T47D (cell line): ENCODE measurements at regions not wholly inside any gene's neighbourhood (a gene's known extent, or its start where the extent isn't known, plus 50 kb on each side); places are given as distances from the start of the nearest gene placed in this dataset.
A peak's percentile ranks its signal among the peaks of the same experiment; 100 is the strongest.
"Not testable (repeated sequence)": the region's sequence is repeated elsewhere in the genome, so short reads cannot be mapped to it uniquely, and the experiment has no call there.

ENCODE experiments used
- DNase-seq, 2 experiments: peaks; one replicate each; pipeline versions ENCODE4 v3.0.0 to v3.0.0-alpha.2; 2011 to 2012; ENCODE audit warnings: low read depth in 1 of 2, low spot score in 1 of 2
- JUND ChIP-seq: IDR thresholded peaks from 2 replicates; pipeline ENCODE4 v1.6.1; 2012; ENCODE audit warnings: low read depth
- in situ Hi-C: cut with HindIII; loops from 2 replicates; pipeline ENCODE4 v1.10.0; 2016; ENCODE audit warnings: low sequenced_read_pairs, low pct_unique_long_range_greater_than_20kb

DNA sequence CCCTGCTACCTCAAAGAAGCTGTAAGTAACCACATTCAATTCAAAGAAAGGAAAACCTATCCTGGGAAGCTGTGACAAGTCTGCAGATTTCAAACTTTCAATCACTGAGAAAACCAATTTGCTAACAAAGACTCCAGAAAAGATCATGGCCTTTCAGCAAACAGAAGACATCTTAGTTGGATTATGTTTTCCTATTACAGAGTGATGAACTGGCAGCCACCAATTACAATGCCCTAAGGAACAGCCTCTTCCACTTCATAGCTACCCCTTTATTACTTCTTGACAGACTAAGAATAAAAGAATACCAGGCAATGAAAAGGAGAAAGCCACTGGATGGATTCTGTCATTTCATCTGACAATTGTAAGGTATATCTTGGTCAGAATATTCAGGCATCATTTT is 128.2 kb upstream of the RASEF start:
- DNase-seq = no peak
- in situ Hi-C loops = no loop called here
- no peak for TF ChIP-seq JUND

DNA sequence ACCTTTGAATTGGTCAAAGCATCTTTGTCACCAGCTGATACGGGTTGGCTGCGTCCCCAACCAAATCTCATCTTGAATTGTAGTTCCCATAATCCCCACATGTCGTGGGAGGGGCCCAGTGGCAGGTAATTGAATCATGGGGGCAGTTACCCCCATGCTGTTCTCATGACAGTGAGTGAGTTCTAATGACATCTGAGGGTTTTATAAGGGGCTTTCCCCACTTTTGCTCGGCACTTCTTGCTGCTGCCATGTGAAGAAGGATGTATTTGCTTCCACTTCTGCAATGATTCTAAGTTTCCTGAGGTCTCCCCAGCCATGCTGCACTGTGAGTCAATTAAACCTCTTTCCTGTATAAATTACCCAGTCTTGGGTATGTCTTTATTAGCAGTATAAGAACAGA is 126.1 kb upstream of the RASEF start:
- in situ Hi-C loops, DNase-seq: not testable (repeated sequence)

DNA sequence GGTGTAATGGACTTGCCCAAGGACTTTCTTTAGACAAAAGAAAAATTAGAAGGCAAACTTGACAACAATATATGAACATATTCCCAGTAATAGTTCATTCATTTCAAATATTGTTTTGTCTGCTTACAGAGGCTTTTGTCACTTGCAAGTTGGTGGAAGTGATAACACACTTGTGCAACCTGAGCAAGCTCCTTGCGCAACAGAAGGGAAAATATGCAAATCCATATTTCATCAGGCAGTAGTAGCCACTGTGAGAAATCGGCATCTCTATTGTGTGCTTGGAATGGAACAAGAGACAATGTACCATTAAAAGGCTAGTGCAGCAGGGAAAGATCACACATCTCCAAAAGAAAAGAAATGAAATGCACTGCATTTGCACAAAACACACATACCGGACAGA is 125.3 kb upstream of the RASEF start:
- DNase-seq = no peak
- no peak for TF ChIP-seq JUND
- in situ Hi-C loops = no loop called here

DNA sequence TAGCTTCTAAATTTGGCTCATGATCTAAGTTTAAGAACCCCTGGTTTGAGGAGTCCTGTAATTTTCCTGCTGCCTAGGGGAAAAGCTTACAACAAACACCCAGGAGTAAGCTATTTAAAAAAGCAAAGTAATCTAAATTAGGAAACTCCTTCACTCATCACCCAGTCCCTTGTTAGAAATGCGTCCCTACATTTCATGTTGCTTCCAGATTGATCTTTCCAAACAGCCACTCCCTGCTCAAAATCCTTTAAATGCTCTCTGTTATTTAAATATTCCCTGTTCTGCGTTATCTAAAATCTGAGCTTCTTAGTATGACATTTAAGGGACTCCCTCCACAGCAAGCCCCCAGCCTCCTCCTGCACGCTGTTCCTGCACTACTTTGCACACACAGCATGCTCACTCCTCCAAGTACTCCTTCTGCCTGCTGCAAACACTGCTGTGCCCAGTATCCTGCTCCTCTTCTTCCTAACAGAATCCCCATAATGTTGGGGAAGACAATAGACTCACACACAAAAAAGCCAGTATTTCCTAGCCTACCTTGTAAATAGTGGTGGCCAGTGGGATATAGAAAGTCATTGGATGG is 123.3 kb upstream of the RASEF start:
- TF ChIP-seq JUND = no peak
- in situ Hi-C loops = no loop called here
- DNase-seq = no peak

DNA sequence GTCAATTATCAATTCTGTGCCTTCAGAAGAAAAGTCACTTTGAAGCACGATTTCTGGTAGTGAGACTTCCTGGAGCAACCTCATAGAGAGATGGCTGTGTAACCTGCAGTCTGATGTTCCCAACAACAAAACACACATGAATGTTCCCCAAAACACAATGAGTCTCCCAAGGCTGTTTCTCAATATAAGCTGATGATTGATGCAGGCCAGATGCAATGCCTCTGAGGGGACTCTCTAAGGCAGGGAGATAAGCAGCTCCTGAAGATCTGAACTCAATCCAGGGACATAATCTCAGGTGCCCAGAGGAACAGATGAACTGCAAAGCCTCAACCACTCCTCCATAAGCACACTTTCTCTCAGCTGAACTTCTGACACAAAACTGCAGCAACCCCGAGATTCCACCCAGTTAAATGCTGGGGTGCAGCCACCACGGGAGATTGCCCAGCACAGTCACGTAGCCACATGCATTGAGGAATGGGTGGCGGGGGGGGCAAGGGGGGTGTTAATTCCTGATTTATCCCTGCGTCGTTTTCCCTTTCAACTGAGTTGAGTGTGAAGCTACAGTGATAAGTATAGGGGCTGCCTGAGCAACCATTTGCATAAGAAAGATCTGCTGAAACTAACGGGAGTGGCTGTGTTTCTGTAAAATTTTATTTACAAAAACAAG is 122.7 kb upstream of the RASEF start:
- no peak for DNase-seq
- in situ Hi-C loops = no loop called here
- TF ChIP-seq JUND = no peak

DNA sequence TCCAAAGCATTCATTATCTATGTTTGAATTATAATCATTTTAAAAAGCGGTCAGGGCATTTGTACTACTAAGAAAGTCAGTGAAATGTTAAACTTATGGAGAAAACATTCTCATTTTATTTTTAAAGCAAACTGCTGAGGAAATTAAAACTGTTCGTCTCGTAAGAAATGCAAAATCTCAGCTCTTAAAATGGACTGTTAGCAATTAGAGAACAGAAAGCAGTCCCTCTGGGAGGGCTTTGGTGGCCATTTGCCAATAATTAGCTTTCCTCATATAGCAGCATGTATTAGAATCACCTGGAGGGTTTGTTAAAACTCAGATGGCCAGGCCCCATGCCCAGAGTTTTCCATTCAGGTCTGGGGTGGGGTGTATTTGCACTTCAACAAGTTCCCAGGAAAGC is 120.7 kb upstream of the RASEF start:
- no peak for DNase-seq
- TF ChIP-seq JUND = no peak
- in situ Hi-C loops = no loop called here

DNA sequence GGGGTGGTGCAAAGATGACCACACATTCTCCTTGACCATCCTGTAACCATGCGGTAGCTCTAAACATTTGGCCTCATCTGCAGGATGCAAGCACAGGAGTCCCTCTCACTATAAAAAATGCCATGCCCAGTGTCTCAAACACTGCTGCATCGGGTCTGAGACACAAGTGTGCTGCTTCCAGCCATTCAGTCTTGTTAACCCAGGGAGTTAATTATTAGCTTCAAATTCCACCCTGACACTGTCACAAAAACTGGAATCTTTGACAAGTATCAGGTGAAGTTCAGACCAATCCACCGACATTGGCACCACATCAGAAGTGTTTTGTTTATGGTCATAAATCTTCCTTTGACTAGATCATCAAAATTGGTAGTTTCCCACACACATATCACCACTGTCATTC is 119.1 kb upstream of the RASEF start:
- in situ Hi-C loops = no loop called here
- no peak for TF ChIP-seq JUND
- DNase-seq = no peak

DNA sequence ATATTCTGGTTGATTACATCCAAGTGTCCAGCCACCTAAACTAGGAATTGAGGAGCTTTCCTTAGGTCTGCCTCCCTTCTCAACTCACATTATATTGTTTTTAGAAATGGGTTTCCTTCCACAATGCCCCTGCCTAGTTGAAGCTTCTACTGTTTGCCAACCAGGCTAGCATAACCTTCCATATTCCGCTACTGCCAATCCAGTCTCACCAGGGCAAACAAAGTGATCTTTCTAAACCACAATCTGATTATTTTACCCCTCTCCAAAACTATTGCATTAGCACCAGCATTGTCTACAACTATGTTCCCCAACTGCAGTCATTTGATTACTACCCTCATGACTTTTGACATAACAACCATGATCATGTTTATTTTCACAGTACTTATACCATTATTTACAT is 115.8 kb upstream of the RASEF start:
- DNase-seq = no peak
- in situ Hi-C loops = no loop called here
- TF ChIP-seq JUND = no peak

DNA sequence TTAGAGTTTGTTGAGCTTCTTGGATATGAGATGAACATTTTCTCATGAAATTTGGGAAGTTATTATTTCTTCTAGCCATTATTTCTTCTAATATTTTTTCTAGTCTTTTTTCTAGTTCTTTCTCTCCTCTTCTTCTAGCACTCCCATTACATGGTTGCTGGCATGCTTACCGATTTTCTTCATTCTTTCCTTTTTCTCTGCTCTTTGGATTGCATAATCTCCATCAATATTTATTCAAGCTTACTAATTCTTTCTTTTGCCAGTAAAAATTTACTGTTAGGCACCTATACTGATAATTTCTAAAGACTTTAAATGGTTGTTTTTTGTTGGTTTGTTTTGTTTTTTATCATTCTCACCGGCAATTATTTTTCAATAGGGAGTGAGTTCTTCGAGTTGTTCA is 114.8 kb upstream of the RASEF start:
- TF ChIP-seq JUND = no peak
- no peak for DNase-seq
- in situ Hi-C loops = no loop called here

DNA sequence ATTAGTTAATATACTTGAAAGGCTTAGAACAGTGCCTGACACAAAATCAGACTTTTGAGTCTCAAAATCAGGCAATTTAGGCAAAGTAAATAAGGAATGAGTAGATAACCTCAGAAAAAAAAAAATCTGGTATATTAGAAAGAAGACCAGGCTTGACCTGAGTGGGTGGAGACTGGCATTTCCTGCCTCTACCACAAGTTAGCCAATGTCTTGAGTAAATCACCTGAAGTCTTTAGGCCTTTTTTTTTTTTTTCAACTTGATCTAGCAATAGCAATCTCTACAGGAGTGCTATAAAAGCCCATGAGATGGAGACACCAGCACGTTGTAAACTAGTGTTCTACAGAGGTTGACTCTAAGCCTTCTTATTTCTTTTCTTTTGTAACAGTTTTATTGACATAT is 104.2 kb upstream of the RASEF start:
- in situ Hi-C loops = no loop called here
- DNase-seq = peak in 1 of 2 experiments; percentile 45
- no peak for TF ChIP-seq JUND

DNA sequence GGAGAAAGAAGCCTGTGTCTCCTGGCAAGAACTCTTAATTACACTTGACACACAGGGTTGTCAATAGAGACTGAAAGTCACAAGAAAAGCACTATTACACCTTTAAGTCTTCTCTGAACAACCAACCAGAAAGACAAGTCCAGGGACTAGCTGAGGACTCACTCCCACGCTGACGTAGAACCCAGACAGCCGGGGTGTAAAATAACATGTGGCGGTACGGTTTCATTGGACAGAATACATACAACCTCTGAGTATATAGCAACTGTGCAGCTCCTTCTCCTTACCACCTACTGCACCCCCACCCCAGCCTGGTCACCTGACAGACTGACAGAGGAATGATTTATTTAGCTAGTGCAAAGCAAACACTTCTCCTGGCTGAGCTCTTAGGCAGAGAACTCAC is 103.4 kb upstream of the RASEF start:
- in situ Hi-C loops = no loop called here
- DNase-seq = peak; percentile 63 to 99
- no peak for TF ChIP-seq JUND

DNA sequence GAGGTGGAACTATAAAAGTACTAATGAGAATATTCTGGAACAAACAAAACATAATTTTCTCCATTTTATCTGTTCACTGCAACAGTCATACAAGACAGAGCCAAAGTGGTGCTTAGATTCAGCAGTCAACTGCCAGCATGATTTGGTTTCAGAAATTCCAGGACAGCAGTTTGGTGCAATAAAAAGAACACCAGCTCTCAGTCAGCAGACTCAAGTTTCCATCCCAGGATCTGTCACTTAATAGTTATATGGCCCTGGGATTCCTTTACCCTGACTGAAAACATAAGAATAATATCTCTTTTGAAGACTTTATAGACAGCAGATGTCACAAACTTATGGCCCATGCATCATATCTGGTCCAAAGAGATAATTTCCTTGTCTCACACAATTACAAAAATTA is 92.8 kb upstream of the RASEF start:
- no peak for DNase-seq
- no peak for TF ChIP-seq JUND
- in situ Hi-C loops = no loop called here

DNA sequence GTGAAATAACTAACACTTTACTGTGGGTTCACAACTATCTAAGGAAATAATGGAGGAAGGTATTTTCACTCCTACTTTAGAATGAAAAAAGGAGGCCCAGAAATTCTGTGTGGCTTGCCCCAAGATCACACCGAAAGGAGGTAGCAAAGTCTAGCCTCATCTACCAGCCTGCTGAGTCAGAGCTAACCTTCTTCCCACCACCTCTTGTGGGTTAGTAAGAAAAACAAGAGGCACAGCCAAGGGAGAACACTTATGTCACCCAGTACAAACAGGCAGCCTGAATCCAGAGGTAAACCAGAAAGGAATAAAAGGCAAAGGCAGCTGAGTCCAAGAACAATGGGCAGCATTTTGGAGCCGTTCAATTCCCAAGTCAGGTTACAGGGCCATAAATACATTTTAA is 91.9 kb upstream of the RASEF start:
- TF ChIP-seq JUND = no peak
- in situ Hi-C loops = no loop called here
- DNase-seq = no peak

DNA sequence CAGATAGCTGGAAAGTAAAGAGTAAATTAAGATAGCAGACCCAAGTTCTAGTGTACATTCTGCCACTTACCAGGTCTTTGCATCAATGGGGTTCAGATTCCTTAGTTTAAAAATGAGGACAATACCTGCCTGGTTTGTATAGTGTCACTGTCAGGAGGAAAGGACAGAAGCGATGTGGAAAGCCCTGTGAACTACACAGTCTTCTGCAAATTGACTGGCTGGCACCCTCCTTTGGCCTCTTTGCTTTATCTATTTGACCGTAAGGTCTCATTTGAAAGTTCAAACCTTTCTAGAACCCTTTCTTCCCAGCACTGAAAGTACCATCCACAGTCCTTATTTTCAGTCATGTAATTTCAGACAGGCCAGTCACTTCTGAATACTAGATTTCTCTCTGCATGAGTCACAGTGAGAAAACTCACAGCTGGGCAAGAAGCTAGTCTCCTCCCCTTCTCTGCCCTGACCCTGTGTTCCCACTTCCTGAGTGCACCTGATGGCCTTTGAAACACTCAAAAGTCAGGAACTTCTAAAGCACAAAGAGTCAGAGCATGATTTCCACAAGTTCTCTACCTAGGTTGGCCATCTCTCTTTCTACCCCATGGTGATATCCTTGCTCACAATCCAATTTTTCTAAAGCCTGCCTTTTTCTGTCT is 91.3 kb upstream of the RASEF start:
- DNase-seq = no peak
- TF ChIP-seq JUND = no peak
- in situ Hi-C loops = no loop called here
